Muscle layer of colon (tissue), 2 donors: ENCODE measurements at regions not wholly inside any gene's neighbourhood (a gene's known extent, or its start where the extent isn't known, plus 50 kb on each side); places are given as distances from the start of the nearest gene placed in this dataset.
"Not testable (repeated sequence)": the region's sequence is repeated elsewhere in the genome, so short reads cannot be mapped to it uniquely, and the experiment has no call there.

Experiments
- H3K27ac ChIP-seq: one replicate; pipeline ENCODE4 v1.7.0; 2013; ENCODE audit warnings: low read depth, mild to moderate bottlenecking, low read length, moderate library complexity
- H3K27me3 ChIP-seq, 2 donors: one replicate each; pipeline ENCODE4 v1.7.0; 2013; ENCODE audit warnings: low read length in 2 of 2, mild to moderate bottlenecking in 2 of 2; ENCODE audit not compliant: insufficient read depth in 2 of 2, control insufficient read depth in 1 of 2
- H3K36me3 ChIP-seq: one replicate; pipeline ENCODE4 v1.7.0; 2013; ENCODE audit warnings: mild to moderate bottlenecking, low read length; ENCODE audit not compliant: insufficient read depth
- H3K4me1 ChIP-seq: one replicate; pipeline ENCODE4 v1.7.0; 2013; ENCODE audit warnings: mild to moderate bottlenecking, low read length; ENCODE audit not compliant: insufficient read depth
- H3K4me3 ChIP-seq, 2 donors: one replicate each; pipeline ENCODE4 v1.7.0; 2013; ENCODE audit warnings: low read length in 2 of 2, low read depth in 1 of 2, mild to moderate bottlenecking in 1 of 2, moderate library complexity in 1 of 2
- H3K9ac ChIP-seq: one replicate; pipeline ENCODE4 v1.7.0; 2013; ENCODE audit warnings: low read length
- H3K9me3 ChIP-seq: one replicate; pipeline ENCODE4 v1.7.0; 2013; ENCODE audit warnings: mild to moderate bottlenecking, low read length
- donor health status: abdominal sarcoma.
- donor health status: Adenocarcinoma of cecum.

- H3K27ac ChIP-seq, H3K4me3 ChIP-seq, H3K4me1 ChIP-seq, H3K27me3 ChIP-seq, H3K9ac ChIP-seq, H3K9me3 ChIP-seq, H3K36me3 ChIP-seq: not testable (repeated sequence)
Observed at GRCh38 chr3:24699078-24699477, 204.4 kb upstream of the THRB start.

GRCh38 chr3:24704496-24704895 lies 209.8 kb upstream of the THRB start:
- Histone ChIP-seq H3K27ac (no peak overlapping the region), H3K27me3 (no peaks in the 10 kb centered on the region), H3K4me3 (no peak overlapping the region), H3K36me3 (no peaks in the 10 kb centered on the region), H3K4me1 (no peaks in the 10 kb centered on the region), H3K9me3 (no peaks in the 10 kb centered on the region), H3K9ac (no peak overlapping the region)

- Histone ChIP-seq H3K36me3 (no peaks in the 10 kb centered on the region), H3K27ac (no peak overlapping the region), H3K4me1 (no peaks in the 10 kb centered on the region), H3K4me3 (no peak overlapping the region), H3K9me3 (no peaks in the 10 kb centered on the region), H3K27me3 (no peaks in the 10 kb centered on the region), H3K9ac (no peak overlapping the region)
Observed at GRCh38 chr3:24707936-24708335, 213.3 kb upstream of the THRB start.

- Histone ChIP-seq H3K27ac (no peak overlapping the region), H3K4me3 (no peak overlapping the region), H3K9me3 (no peaks in the 10 kb centered on the region), H3K9ac (no peak overlapping the region), H3K36me3 (no peaks in the 10 kb centered on the region), H3K27me3 (no peaks in the 10 kb centered on the region), H3K4me1 (no peaks in the 10 kb centered on the region)
Observed at GRCh38 chr3:24709956-24710355, 215.3 kb upstream of the THRB start.

- Histone ChIP-seq H3K27me3 (no peaks in the 10 kb centered on the region), H3K4me3 (no peak overlapping the region), H3K4me1 (no peaks in the 10 kb centered on the region), H3K27ac (no peak overlapping the region), H3K9ac (no peak overlapping the region), H3K36me3 (no peaks in the 10 kb centered on the region), H3K9me3 (no peaks in the 10 kb centered on the region)
Observed at GRCh38 chr3:24713516-24713915, 218.9 kb upstream of the THRB start.

GRCh38 chr3:24714436-24714835 lies 219.8 kb upstream of the THRB start:
- Histone ChIP-seq H3K4me3 (no peak overlapping the region), H3K27me3 (no peaks in the 10 kb centered on the region), H3K4me1 (no peaks in the 10 kb centered on the region), H3K36me3 (no peaks in the 10 kb centered on the region), H3K9me3 (no peaks in the 10 kb centered on the region), H3K9ac (no peak overlapping the region), H3K27ac (no peak overlapping the region)

GRCh38 chr3:24715171-24715792 lies 220.6 kb upstream of the THRB start:
- H3K9me3 ChIP-seq: no peaks in the 10 kb centered on the region
- H3K36me3 ChIP-seq: no peaks in the 10 kb centered on the region
- H3K27ac ChIP-seq: no peak overlapping the region
- H3K4me1 ChIP-seq: no peaks in the 10 kb centered on the region
- no peaks in the 10 kb centered on the region for H3K27me3 ChIP-seq
- no peak overlapping the region for H3K9ac ChIP-seq
- no peak overlapping the region for H3K4me3 ChIP-seq

GRCh38 chr3:24722087-24722486 lies 227.4 kb upstream of the THRB start:
- no peak overlapping the region for H3K27ac ChIP-seq
- no peaks in the 10 kb centered on the region for H3K4me1 ChIP-seq
- H3K27me3 ChIP-seq: no peaks in the 10 kb centered on the region
- H3K4me3 ChIP-seq: no peak overlapping the region
- H3K9ac ChIP-seq: no peak overlapping the region
- no peaks in the 10 kb centered on the region for H3K36me3 ChIP-seq
- no peaks in the 10 kb centered on the region for H3K9me3 ChIP-seq

GRCh38 chr3:24725514-24726255 lies 231.0 kb upstream of the THRB start:
- Histone ChIP-seq H3K9me3 (no peaks in the 10 kb centered on the region), H3K9ac (no peak overlapping the region), H3K36me3 (no peaks in the 10 kb centered on the region), H3K4me1 (no peaks in the 10 kb centered on the region), H3K27ac (no peak overlapping the region), H3K27me3 (no peaks in the 10 kb centered on the region), H3K4me3 (no peak overlapping the region)

- Histone ChIP-seq H3K36me3 (no peaks in the 10 kb centered on the region), H3K4me3 (no peak overlapping the region), H3K27ac (no peak overlapping the region)
Observed at GRCh38 chr3:24726423-24726822, 231.8 kb upstream of the THRB start.

GRCh38 chr3:24730173-24730572 lies 235.5 kb upstream of the THRB start:
- no peak overlapping the region for H3K27ac ChIP-seq
- no peaks in the 10 kb centered on the region for H3K27me3 ChIP-seq
- no peaks in the 10 kb centered on the region for H3K4me1 ChIP-seq
- no peak overlapping the region for H3K9ac ChIP-seq
- H3K9me3 ChIP-seq: no peaks in the 10 kb centered on the region
- no peaks in the 10 kb centered on the region for H3K36me3 ChIP-seq
- no peak overlapping the region for H3K4me3 ChIP-seq

More at GRCh38 chr3:24726423-24726822, 231.8 kb upstream of the THRB start:
- Histone ChIP-seq H3K4me1 (no peaks in the 10 kb centered on the region), H3K9me3 (no peaks in the 10 kb centered on the region), H3K27me3 (no peaks in the 10 kb centered on the region), H3K9ac (no peak overlapping the region)

GRCh38 chr3:24734019-24734418 lies 239.4 kb upstream of the THRB start:
- Histone ChIP-seq H3K9me3 (no peaks in the 10 kb centered on the region), H3K4me3 (no peak overlapping the region), H3K27me3 (no peaks in the 10 kb centered on the region), H3K9ac (no peak overlapping the region), H3K4me1 (no peaks in the 10 kb centered on the region), H3K27ac (no peak overlapping the region), H3K36me3 (no peaks in the 10 kb centered on the region)
